ENCODE measurements at regions not wholly inside any gene's neighbourhood (a gene's known extent, or its start where the extent isn't known, plus 50 kb on each side); places are given as distances from the start of the nearest gene placed in this dataset.

DNA sequence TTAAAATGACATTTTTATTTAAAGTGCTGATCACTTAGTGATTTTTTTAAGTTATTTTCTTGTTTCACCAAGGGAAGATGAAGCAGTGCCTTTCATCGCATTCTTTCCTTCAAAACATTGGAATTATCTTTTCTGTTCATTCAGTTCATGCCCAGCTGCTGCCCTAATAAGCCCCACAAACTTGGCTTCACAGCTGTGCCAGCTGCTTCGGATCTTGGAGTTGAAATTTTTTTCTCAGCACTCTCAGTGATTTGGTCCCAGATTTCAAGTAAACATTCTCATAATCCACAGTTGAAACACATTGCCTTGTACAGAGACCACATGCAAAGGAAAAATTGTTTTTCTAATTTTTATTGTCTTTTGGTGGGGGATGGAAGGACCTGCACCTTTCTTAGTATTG, 353.3 kb upstream of the LRP1B start:
- H3K4me3 ChIP-seq (replicated peaks; ENCODE audit: low read depth, low read length) = no peak overlapping the region
- no peak for DNase-seq (ENCODE audit: low read depth)
- TF ChIP-seq, protein P1, sequence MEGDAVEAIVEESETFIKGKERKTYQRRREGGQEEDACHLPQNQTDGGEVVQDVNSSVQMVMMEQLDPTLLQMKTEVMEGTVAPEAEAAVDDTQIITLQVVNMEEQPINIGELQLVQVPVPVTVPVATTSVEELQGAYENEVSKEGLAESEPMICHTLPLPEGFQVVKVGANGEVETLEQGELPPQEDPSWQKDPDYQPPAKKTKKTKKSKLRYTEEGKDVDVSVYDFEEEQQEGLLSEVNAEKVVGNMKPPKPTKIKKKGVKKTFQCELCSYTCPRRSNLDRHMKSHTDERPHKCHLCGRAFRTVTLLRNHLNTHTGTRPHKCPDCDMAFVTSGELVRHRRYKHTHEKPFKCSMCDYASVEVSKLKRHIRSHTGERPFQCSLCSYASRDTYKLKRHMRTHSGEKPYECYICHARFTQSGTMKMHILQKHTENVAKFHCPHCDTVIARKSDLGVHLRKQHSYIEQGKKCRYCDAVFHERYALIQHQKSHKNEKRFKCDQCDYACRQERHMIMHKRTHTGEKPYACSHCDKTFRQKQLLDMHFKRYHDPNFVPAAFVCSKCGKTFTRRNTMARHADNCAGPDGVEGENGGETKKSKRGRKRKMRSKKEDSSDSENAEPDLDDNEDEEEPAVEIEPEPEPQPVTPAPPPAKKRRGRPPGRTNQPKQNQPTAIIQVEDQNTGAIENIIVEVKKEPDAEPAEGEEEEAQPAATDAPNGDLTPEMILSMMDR (IDR thresholded peaks at IDR 0.05; ENCODE audit: low read length, missing control alignments) = no peak

DNA sequence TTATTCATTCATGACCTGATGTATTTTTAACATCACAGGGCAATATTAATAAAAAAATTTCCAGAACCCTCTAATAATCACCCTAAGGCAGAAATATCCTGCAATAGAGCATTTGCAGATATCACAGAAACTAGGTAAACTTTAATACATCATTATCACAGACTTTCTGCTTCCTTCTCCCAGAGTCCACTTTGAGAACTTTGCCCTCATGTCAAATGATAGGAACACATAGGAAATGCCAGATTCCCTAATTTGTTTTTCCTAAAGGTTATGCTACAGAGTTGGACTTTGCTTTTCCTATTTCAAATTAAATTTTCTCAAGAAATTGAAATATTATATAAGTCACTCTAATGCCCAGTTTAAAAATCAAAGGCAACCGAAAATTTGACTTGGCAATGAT, 352.8 kb upstream of the LRP1B start:
- TF ChIP-seq, protein P1 (IDR thresholded peaks at IDR 0.05; ENCODE audit: low read length, missing control alignments) = no peak
- no peak for DNase-seq (ENCODE audit: low read depth)
- no peak overlapping the region for H3K4me3 ChIP-seq (replicated peaks; ENCODE audit: low read depth, low read length)

DNA sequence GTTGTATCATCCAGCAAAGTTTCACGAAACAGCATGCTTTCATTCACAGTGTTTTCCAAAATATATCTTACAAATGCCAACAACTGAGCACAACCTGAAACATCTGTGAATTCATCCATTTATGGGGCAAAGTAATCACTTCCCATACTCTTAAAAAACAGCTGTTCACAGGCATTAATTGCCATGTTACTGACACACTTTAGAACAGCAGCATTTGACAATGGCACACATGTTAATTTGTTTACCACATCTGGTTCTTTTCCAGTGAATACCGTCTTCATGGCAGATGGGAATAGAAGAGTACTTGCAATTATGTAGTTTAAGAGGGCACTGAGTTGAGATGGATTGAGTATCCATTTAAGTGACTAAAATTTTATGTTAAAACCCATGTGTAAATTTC, 347.4 kb upstream of the LRP1B start:
- TF ChIP-seq, protein P1 (IDR thresholded peaks at IDR 0.05; ENCODE audit: low read length, missing control alignments) = no peak

DNA sequence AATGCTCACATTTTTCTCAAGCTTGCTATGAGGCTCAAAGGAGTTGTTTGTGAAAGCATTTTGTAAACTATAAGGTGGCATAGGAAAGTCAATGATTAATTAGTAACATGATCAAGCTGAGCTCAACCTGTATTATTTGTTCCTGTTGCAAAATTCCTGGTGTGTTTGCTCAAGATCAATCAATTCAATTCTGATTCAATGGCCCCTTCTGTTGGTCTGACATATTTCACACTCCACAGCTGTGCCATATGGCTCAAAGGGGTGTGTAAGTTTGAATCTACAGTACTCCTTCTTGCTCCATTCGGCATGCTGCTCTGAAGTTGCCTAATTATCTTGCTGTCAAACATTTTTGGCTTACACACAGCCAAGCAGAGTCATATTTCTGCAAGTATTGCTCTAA, 341.6 kb upstream of the LRP1B start:
- DNase-seq (ENCODE audit: low read depth) = no peak

More for the DNA sequence above, 347.4 kb upstream of the LRP1B start:
- DNase-seq (ENCODE audit: low read depth) = no peak
- no peak overlapping the region for H3K4me3 ChIP-seq (replicated peaks; ENCODE audit: low read depth, low read length)

DNA sequence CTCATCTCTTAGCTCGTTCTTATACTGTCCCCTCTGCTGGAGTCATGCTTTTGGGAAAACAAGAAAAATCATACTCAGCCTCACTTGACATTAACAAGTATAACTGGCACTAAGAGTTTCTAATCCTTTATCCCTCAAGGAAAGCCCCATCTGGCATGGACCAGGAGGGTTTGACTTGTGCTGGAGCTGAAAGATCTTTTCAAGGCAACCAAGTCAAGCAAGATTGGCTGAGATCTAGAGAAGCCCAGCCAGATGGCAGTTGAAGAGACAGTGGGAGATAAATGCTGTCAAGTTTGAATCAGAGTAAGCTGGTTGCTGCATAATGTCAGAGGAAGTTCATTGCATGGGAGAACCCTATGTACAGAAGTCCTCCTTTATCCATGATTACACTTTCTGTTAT, 336.5 kb upstream of the LRP1B start:
- no peak overlapping the region for H3K4me3 ChIP-seq (replicated peaks; ENCODE audit: low read depth, low read length)
- no peak for DNase-seq (ENCODE audit: low read depth)
- TF ChIP-seq, protein P1 (IDR thresholded peaks at IDR 0.05; ENCODE audit: low read length, missing control alignments) = no peak

More for the DNA sequence above, 341.6 kb upstream of the LRP1B start:
- TF ChIP-seq, protein P1 (IDR thresholded peaks at IDR 0.05; ENCODE audit: low read length, missing control alignments) = no peak
- H3K4me3 ChIP-seq (replicated peaks; ENCODE audit: low read depth, low read length) = no peak overlapping the region

DNA sequence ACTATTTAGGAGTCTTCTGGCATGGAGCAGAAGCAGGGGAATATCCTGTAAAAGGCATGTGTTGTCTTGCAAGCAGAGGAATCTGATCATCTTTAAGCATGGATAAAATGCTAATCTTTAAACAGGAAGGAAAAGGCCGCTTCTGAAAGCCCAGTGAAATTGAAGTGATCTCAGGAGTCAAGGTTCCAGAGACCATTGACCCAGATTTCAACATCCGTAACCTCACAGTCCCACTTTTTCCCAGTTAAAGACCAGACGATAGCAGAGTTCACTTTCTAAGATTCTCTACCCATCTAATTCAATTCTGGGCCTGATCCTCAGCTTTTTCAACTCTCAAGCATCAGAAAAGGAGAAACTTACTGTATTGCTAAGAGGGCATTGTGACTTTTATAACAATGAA, 332.2 kb upstream of the LRP1B start:
- no peak for DNase-seq (ENCODE audit: low read depth)
- TF ChIP-seq, protein P1 (IDR thresholded peaks at IDR 0.05; ENCODE audit: low read length, missing control alignments) = no peak
- no peak overlapping the region for H3K4me3 ChIP-seq (replicated peaks; ENCODE audit: low read depth, low read length)

DNA sequence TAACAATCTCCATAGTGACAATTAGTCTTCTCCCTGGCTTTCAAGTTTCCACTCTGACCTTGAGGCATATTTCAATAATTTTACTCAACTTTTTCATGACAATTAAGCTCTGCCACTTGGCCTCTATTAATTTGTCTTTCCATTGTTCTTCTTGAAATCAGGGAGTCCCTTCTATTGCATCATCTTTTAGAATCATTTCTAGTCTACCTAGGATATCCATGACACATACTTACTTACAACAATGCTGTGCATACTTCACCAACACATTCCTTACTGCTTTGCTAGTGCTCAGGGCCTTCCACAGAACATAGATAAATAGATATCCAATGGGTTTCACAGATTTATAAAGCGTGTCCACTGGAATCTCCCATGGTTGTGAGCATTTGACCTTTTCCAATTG, 331.5 kb upstream of the LRP1B start:
- TF ChIP-seq, protein P1 (IDR thresholded peaks at IDR 0.05; ENCODE audit: low read length, missing control alignments) = no peak
- DNase-seq (ENCODE audit: low read depth) = no peak
- no peak overlapping the region for H3K4me3 ChIP-seq (replicated peaks; ENCODE audit: low read depth, low read length)

Measured in fibroblast of pulmonary artery (primary cell).